ENCODE measurements at regions not wholly inside any gene's neighbourhood (a gene's known extent, or its start where the extent isn't known, plus 50 kb on each side); places are given as distances from the start of the nearest gene placed in this dataset.
"Not testable (repeated sequence)": the region's sequence is repeated elsewhere in the genome, so short reads cannot be mapped to it uniquely, and the experiment has no call there.

DNA sequence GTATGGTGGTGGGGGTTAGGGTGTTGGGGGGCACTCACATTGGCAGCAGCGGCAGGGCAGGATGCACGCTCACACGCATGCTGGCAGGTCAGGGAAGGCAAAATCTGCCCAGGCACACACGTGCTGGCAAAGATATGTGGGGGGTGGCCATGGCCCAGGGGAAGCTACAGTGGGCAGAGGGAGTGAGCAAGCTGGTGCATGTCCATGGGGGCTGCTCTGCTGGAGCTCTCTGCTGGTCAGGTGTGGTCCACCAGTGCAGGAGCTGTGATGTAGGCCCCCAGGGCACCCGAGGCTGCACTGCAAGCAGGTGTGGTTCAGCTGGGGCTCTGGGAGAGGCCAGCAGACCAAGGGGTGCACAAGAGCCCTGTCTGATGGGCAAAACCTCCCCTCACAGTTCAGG, 491.5 kb upstream of the TNP1 start:
- Histone ChIP-seq H3K9me3 (peaks cover 0 to 6% (median 0%) of the 10 kb centered on the region in 4 donors), H3K27ac (no peak overlapping the region), H3K4me1 (peaks cover 0 to 4% (median under 1%) of the 10 kb centered on the region in 4 donors), H3K27me3 (no peaks in the 10 kb centered on the region), H3K36me3 (no peaks in the 10 kb centered on the region), H3K4me3 (no peak overlapping the region)
- DNase-seq = no peak
- intact Hi-C loops (cut with DNase I; ENCODE audit: low total_unique reads) = no loop called here
- WGBS, 5 donors = 64 to 82% (median 76%) methylated on average over 4 to 5 of the region's 5 CpGs
- TF ChIP-seq POLR2AphosphoS5 (IDR thresholded peaks at IDR 0.05) (no peak), EP300 (IDR thresholded peaks at IDR 0.05) (no peak), POLR2A (IDR thresholded peaks at IDR 0.05) (no peak)
- TF ChIP-seq, protein P1, sequence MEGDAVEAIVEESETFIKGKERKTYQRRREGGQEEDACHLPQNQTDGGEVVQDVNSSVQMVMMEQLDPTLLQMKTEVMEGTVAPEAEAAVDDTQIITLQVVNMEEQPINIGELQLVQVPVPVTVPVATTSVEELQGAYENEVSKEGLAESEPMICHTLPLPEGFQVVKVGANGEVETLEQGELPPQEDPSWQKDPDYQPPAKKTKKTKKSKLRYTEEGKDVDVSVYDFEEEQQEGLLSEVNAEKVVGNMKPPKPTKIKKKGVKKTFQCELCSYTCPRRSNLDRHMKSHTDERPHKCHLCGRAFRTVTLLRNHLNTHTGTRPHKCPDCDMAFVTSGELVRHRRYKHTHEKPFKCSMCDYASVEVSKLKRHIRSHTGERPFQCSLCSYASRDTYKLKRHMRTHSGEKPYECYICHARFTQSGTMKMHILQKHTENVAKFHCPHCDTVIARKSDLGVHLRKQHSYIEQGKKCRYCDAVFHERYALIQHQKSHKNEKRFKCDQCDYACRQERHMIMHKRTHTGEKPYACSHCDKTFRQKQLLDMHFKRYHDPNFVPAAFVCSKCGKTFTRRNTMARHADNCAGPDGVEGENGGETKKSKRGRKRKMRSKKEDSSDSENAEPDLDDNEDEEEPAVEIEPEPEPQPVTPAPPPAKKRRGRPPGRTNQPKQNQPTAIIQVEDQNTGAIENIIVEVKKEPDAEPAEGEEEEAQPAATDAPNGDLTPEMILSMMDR (IDR thresholded peaks at IDR 0.05) = no peak

DNA sequence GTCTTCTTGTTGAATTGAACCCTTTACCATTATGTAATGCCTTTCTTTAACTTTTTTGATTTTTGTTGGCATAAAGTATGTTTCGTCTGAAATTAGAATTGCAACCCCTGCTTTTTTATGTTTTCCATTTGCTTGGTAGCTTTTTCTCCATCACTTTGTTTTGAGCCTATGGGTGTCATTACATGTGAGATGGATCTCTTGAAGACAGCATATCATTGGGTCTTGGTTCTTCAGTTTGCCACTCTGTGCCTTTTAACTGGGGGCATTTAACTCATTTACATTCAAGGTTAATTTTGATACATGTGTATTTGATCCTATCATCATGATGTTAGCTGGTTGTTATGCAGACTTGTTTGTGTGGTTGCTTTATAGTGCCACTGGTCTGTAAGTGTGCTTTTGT, 489.4 kb upstream of the TNP1 start:
- WGBS, 5 donors = 0 to 59% (median 46%) methylated on average over 1 of the region's 1 CpG
- Histone ChIP-seq H3K4me1 (no peaks in the 10 kb centered on the region), H3K27me3 (no peaks in the 10 kb centered on the region), H3K9me3 (peaks cover 0 to 6% (median 0%) of the 10 kb centered on the region in 4 donors), H3K4me3 (no peak overlapping the region), H3K27ac (no peak overlapping the region), H3K36me3 (no peaks in the 10 kb centered on the region)
- no peak for TF ChIP-seq POLR2AphosphoS5 (IDR thresholded peaks at IDR 0.05)
- TF ChIP-seq EP300 (IDR thresholded peaks at IDR 0.05) = no peak
- no peak for TF ChIP-seq POLR2A (IDR thresholded peaks at IDR 0.05)
- TF ChIP-seq, protein P1 (IDR thresholded peaks at IDR 0.05) = no peak
- DNase-seq = no peak
- intact Hi-C loops (cut with DNase I; ENCODE audit: low total_unique reads) = no loop called here

DNA sequence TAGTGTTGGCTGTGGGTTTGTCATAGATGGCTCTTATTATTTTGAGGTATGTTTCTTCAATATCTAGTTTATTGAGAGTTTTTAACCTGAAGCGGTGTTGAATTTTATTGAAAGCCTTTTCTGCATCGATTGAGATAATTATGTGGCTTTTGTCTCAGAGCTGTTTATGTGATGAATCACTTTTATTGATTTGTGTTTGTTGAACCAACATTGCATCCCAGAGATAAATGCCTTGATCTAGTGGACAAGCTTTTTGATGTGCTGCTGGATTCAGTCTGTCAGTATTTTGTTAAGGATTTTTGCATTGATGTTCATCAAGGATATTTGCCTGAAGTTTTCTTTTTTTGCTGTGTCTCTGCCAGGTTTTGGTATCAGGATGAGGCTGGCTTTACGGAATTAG, 487.8 kb upstream of the TNP1 start:
- intact Hi-C loops (cut with DNase I; ENCODE audit: low total_unique reads); H3K4me1 ChIP-seq; H3K9me3 ChIP-seq; H3K27ac ChIP-seq; H3K36me3 ChIP-seq; DNase-seq; H3K4me3 ChIP-seq; H3K27me3 ChIP-seq: not testable (repeated sequence)
- WGBS, 5 donors = 7 to 20% (median 14%) methylated on average over 3 of the region's 3 CpGs

DNA sequence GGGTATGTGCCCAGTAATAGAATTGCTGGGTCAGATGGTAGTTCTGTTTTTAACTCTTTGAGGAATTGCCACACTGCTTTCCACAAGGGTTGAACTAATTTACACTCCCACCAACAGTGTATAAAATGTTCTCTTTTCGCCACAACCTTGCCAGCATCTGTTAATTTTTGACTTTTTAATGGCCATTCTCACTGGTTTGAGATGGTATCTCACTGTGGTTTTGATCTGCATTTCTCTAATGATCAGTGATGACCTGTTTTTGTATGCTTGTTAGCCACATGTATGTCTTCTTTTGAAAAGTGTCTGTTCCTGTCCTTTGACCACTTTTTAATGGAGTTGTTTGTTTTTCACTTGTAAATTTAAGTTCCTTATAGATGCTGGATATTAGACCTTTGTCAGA, 486.2 kb upstream of the TNP1 start:
- H3K27me3 ChIP-seq; H3K4me1 ChIP-seq; H3K36me3 ChIP-seq; H3K9me3 ChIP-seq; H3K4me3 ChIP-seq; DNase-seq; intact Hi-C loops (cut with DNase I; ENCODE audit: low total_unique reads); H3K27ac ChIP-seq: not testable (repeated sequence)
- WGBS, 5 donors = 78 to 96% (median 91%) methylated on average over 1 of the region's 1 CpG

DNA sequence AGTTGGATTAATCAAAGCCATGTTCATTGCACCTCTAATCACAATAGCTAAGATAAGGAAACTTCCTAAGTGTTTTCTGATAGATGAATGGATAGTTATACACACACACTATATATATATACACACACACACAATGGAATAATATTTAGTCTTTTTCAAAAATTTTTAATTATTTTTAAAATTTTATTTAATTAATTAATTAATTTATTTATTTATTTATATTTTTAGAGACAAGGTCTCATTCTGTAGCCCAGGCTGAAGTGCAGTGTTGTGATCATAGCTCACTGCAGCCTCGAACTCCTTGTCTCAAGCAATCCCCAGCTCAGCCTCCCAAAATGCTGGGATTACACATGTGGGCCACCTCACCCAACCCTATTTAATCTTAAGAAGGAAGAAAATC, 481.0 kb upstream of the TNP1 start:
- H3K36me3 ChIP-seq = no peaks in the 10 kb centered on the region
- H3K4me3 ChIP-seq = no peak overlapping the region
- H3K27me3 ChIP-seq = no peaks in the 10 kb centered on the region
- WGBS, 5 donors = 82 to 93% (median 89%) methylated on average over 1 of the region's 1 CpG
- no peak overlapping the region for H3K27ac ChIP-seq
- peaks cover 0 to 13% (median 2%) of the 10 kb centered on the region in 4 donors for H3K4me1 ChIP-seq
- TF ChIP-seq POLR2AphosphoS5 (IDR thresholded peaks at IDR 0.05) = no peak
- TF ChIP-seq, protein P1 (IDR thresholded peaks at IDR 0.05) = no peak
- H3K9me3 ChIP-seq = no peaks in the 10 kb centered on the region
- no peak for DNase-seq
- intact Hi-C loops (cut with DNase I; ENCODE audit: low total_unique reads) = no loop called here

DNA sequence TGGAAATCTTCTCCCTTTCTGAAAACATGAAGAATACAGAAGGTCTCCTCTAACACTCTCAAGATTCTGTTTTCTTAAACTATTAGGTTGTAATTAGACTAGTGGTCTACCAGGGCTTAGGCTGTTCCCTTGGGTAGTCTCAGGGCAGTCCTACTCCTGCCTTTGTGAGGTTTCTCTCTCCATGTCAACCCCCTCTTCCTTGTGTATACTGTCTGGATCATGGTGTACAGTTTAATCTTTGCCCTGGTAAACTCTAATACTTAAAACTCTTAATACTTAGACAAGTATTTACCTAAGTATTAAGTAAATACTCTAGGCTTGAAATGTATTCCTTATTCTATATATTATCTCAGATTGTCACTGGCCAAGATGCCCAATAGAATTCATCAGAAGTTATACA, 480.3 kb upstream of the TNP1 start:
- TF ChIP-seq POLR2AphosphoS5 (IDR thresholded peaks at IDR 0.05) = no peak
- no peak for TF ChIP-seq EP300 (IDR thresholded peaks at IDR 0.05)
- no peak for TF ChIP-seq POLR2A (IDR thresholded peaks at IDR 0.05)
- TF ChIP-seq, protein P1 (IDR thresholded peaks at IDR 0.05) = no peak
- H3K36me3 ChIP-seq = no peaks in the 10 kb centered on the region

More for the DNA sequence above, 480.3 kb upstream of the TNP1 start:
- DNase-seq = no peak
- peak overlapping the region in 2 of 5 donors; percentile 37 to 40 for H3K27ac ChIP-seq
- peaks cover 0 to 13% (median 2%) of the 10 kb centered on the region in 4 donors for H3K4me1 ChIP-seq
- H3K9me3 ChIP-seq = no peaks in the 10 kb centered on the region
- H3K4me3 ChIP-seq = no peak overlapping the region
- intact Hi-C loops (cut with DNase I; ENCODE audit: low total_unique reads) = no loop called here
- no peaks in the 10 kb centered on the region for H3K27me3 ChIP-seq
